ENCODE measurements at regions not wholly inside any gene's neighbourhood (a gene's known extent, or its start where the extent isn't known, plus 50 kb on each side); places are given as distances from the start of the nearest gene placed in this dataset.
"Not testable (repeated sequence)": the region's sequence is repeated elsewhere in the genome, so short reads cannot be mapped to it uniquely, and the experiment has no call there.

- H3K36me3 ChIP-seq (ENCODE audit: control insufficient read depth, insufficient read depth, low read length): no peaks in the 10 kb centered on the region
- no peak for DNase-seq (ENCODE audit: low read depth)
- no peak overlapping the region for H3K4me3 ChIP-seq (ENCODE audit: low read depth, low read length)
- no peaks in the 10 kb centered on the region for H3K27me3 ChIP-seq (ENCODE audit: control insufficient read depth, insufficient read depth, low read length)
- POLR2A ChIA-PET: no interaction called here
- TF ChIP-seq CTCF (IDR thresholded peaks at IDR 0.05; ENCODE audit: insufficient read depth, low read depth, low read length): no peak
- CTCF ChIA-PET: interaction anchor here (1.4 kb wide), 1 partner anchor 12 kb away, joined by 3 read pairs; no protein-coding TSS in a partner anchor
These were observed 59.0 kb upstream of the AGR3 start for GRCh38 chr7:16940776-16941175.

- POLR2A ChIA-PET: no interaction called here
- TF ChIP-seq CTCF (IDR thresholded peaks at IDR 0.05; ENCODE audit: insufficient read depth, low read depth, low read length): no peak
- no peaks in the 10 kb centered on the region for H3K27me3 ChIP-seq (ENCODE audit: control insufficient read depth, insufficient read depth, low read length)
These were observed 61.2 kb upstream of the AGR3 start for GRCh38 chr7:16942929-16943509.

GRCh38 chr7:16944936-16945335, 63.2 kb upstream of the AGR3 start:
- Histone ChIP-seq H3K27me3 (ENCODE audit: control insufficient read depth, insufficient read depth, low read length) (no peaks in the 10 kb centered on the region), H3K36me3 (ENCODE audit: control insufficient read depth, insufficient read depth, low read length) (no peaks in the 10 kb centered on the region), H3K4me3 (ENCODE audit: low read depth, low read length) (no peak overlapping the region)
- DNase-seq (ENCODE audit: low read depth): no peak
- ChIA-PET POLR2A (no interaction called here), CTCF (no interaction called here)
- no peak for TF ChIP-seq CTCF (IDR thresholded peaks at IDR 0.05; ENCODE audit: insufficient read depth, low read depth, low read length)

More at GRCh38 chr7:16942929-16943509, 61.2 kb upstream of the AGR3 start:
- CTCF ChIA-PET: no interaction called here
- DNase-seq (ENCODE audit: low read depth): no peak
- H3K4me3 ChIP-seq (ENCODE audit: low read depth, low read length): no peak overlapping the region
- no peaks in the 10 kb centered on the region for H3K36me3 ChIP-seq (ENCODE audit: control insufficient read depth, insufficient read depth, low read length)

- Histone ChIP-seq H3K4me3 (ENCODE audit: low read depth, low read length) (no peak overlapping the region), H3K27me3 (ENCODE audit: control insufficient read depth, insufficient read depth, low read length) (no peaks in the 10 kb centered on the region), H3K36me3 (ENCODE audit: control insufficient read depth, insufficient read depth, low read length) (no peaks in the 10 kb centered on the region)
- CTCF ChIA-PET: no interaction called here
- DNase-seq (ENCODE audit: low read depth): no peak
- TF ChIP-seq CTCF (IDR thresholded peaks at IDR 0.05; ENCODE audit: insufficient read depth, low read depth, low read length): no peak
- POLR2A ChIA-PET: no interaction called here
These were observed 63.6 kb upstream of the AGR3 start for GRCh38 chr7:16945372-16945771.

- DNase-seq (ENCODE audit: low read depth); H3K36me3 ChIP-seq (ENCODE audit: control insufficient read depth, insufficient read depth, low read length); H3K27me3 ChIP-seq (ENCODE audit: control insufficient read depth, insufficient read depth, low read length); CTCF ChIA-PET; POLR2A ChIA-PET; H3K4me3 ChIP-seq (ENCODE audit: low read depth, low read length): not testable (repeated sequence)
These were observed 66.3 kb upstream of the AGR3 start for GRCh38 chr7:16948110-16948509.

GRCh38 chr7:16951483-16952080, 69.8 kb upstream of the AGR3 start:
- no peak for TF ChIP-seq CTCF (IDR thresholded peaks at IDR 0.05; ENCODE audit: insufficient read depth, low read depth, low read length)
- H3K4me3 ChIP-seq (ENCODE audit: low read depth, low read length): peak overlapping the region; percentile 9; the same call in 1 of the 2 replicates
- H3K27me3 ChIP-seq (ENCODE audit: control insufficient read depth, insufficient read depth, low read length): no peaks in the 10 kb centered on the region
- CTCF ChIA-PET: interaction anchor here (0.6 kb wide), 1 partner anchor 397 kb away, joined by 4 read pairs; no protein-coding TSS in a partner anchor
- POLR2A ChIA-PET: no interaction called here
- H3K36me3 ChIP-seq (ENCODE audit: control insufficient read depth, insufficient read depth, low read length): no peaks in the 10 kb centered on the region
- no peak for DNase-seq (ENCODE audit: low read depth)
